ENCODE measurements at regions not wholly inside any gene's neighbourhood (a gene's known extent, or its start where the extent isn't known, plus 50 kb on each side); places are given as distances from the start of the nearest gene placed in this dataset.

DNA sequence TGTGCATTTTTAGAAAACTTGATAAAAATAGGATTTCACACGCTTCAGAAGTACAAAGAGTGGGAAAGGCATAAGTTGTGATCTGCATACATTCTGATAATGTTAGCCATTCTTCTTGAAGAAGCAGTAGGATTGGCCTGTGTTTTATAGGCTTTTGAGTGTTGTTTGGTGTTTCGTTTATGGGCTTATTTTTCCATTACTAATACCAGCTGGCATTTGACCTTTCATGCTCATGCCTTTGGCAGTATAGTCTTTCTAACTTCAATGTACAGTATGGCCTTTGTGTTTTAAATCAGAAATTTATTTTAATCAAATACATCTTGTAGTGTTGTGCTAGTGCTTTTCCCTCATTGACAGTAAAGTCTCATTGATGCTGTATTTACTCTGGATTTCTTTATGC, 51.5 kb upstream of the SLC4A4 start:
- no peak for DNase-seq

DNA sequence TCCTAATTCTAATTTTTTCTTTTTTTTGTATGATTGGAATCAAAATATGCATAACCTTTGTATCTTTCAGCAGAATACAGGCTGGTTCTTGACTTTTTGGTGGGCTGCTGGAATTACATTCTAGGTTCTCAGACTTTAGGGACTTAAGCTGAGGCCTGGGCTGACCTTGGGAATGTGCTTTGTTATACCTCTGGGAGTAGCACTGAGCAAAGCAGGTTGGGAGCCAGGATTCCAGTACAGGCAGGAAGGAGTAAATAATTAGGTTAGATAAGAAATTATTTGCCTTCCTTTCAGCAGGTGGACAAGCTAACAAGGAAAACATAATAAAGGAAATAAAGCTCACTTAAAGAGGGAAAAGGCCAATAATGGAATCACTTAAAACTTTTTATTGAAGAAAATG, 49.9 kb upstream of the SLC4A4 start:
- DNase-seq = no peak

Data from activated naive CD4-positive, alpha-beta T cell treated with anti-CD3 and anti-CD28 coated beads, Interleukin-2, amount 50 U/mL, for 16 hours (primary cell).